ENCODE measurements at regions not wholly inside any gene's neighbourhood (a gene's known extent, or its start where the extent isn't known, plus 50 kb on each side); places are given as distances from the start of the nearest gene placed in this dataset.

DNA sequence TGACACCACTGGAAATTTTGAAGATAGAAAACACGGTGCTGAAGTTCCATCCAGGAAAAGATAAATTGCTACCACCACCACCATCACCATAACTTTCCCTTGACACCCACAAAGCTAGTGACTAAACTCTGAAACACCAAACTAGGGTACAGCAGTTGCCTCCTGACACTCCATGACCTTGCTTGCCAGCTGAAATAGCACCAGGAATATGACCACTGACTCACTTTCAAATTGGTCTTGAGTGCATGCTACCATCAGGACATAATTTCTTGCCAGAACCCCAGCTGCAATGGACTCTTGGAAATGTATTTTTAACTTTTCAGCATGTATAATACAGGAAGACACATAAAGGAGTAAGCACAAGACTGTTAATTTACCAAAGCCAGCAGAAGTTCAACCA, 283.3 kb downstream of the CENPC start:
- TF ChIP-seq CTCF (IDR thresholded peaks at IDR 0.05; ENCODE audit: low read length) = no peak
- TF ChIP-seq EZH2 (optimal IDR thresholded peaks at IDR 0.05; ENCODE audit: low read depth, low read length) = no peak
- no peak for TF ChIP-seq EZH2phosphoT487 (IDR thresholded peaks at IDR 0.05; ENCODE audit: low read length)

Measured in MM.1S (cell line).